HG03159 (cell line): ENCODE measurements at regions not wholly inside any gene's neighbourhood (a gene's known extent, or its start where the extent isn't known, plus 50 kb on each side); places are given as distances from the start of the nearest gene placed in this dataset.

Source experiments
- ATAC-seq: cut with Tn5 transposase; IDR thresholded peaks from one replicate; pipeline ENCODE4 v1.9.1; 2021; ENCODE audit warnings: mild to moderate bottlenecking, moderate library complexity; ENCODE audit not compliant: unreplicated experiment

- no peak for ATAC-seq
Observed at GRCh38 chr9:18422296-18423036, 51.5 kb upstream of the ADAMTSL1 start.

GRCh38 chr9:18423791-18424531 is 50.0 kb upstream of the ADAMTSL1 start:
- ATAC-seq: no peak
